Lung (tissue), 11 donors: ENCODE measurements at regions not wholly inside any gene's neighbourhood (a gene's known extent, or its start where the extent isn't known, plus 50 kb on each side); places are given as distances from the start of the nearest gene placed in this dataset.

ENCODE experiments used
- ATAC-seq: fragments of 200-7000 bp; cut with Tn5 transposase; one replicate; pipeline ENCODE4 v1.9.1; 2020; ENCODE audit warnings: moderate number of reproducible peaks; ENCODE audit not compliant: insufficient read depth, low FRiP score
- DNase-seq, 3 donors: peaks; one replicate each; pipeline ENCODE4 v3.0.0-alpha.2; 2013 to 2017
- H3K27ac ChIP-seq, 2 donors: one replicate each; pipeline ENCODE4 v1.5.1; 2013; ENCODE audit warnings: mild to moderate bottlenecking in 2 of 2, moderate library complexity in 2 of 2, control low read depth in 1 of 2, inconsistent platforms in 1 of 2, low read depth in 1 of 2, low read length in 1 of 2
- H3K27me3 ChIP-seq, 3 donors: one replicate each; pipeline ENCODE4 v1.5.1; 2013; ENCODE audit warnings: low read length in 2 of 3; ENCODE audit not compliant: control insufficient read depth in 3 of 3, insufficient read depth in 3 of 3
- H3K36me3 ChIP-seq, 4 donors: one replicate each; pipeline ENCODE4 v1.5.1; 2013; ENCODE audit warnings: low read length in 4 of 4, mild to moderate bottlenecking in 1 of 4, moderate library complexity in 1 of 4; ENCODE audit not compliant: control insufficient read depth in 4 of 4, insufficient read depth in 4 of 4
- H3K4me1 ChIP-seq, 5 donors: one replicate each; pipeline ENCODE4 v1.5.1; 2013; ENCODE audit warnings: low read length in 5 of 5, mild to moderate bottlenecking in 2 of 5, moderate library complexity in 1 of 5; ENCODE audit not compliant: control insufficient read depth in 5 of 5, insufficient read depth in 5 of 5
- H3K4me3 ChIP-seq: one replicate; pipeline ENCODE4 v1.5.1; 2013; ENCODE audit warnings: mild to moderate bottlenecking, control low read depth, moderate library complexity
- H3K9ac ChIP-seq, 2 donors: one replicate each; pipeline ENCODE4 v1.5.1; 2013; ENCODE audit warnings: low read length in 2 of 2, control low read depth in 1 of 2; ENCODE audit not compliant: insufficient read depth in 1 of 2
- H3K9me3 ChIP-seq, 4 donors: one replicate each; pipeline ENCODE4 v1.5.1; 2013; ENCODE audit warnings: low read length in 3 of 4, mild to moderate bottlenecking in 1 of 4, moderate library complexity in 1 of 4; ENCODE audit not compliant: control insufficient read depth in 4 of 4, insufficient read depth in 3 of 4
- CTCF ChIP-seq: IDR thresholded peaks from 2 replicates; pipeline ENCODE4 v1.5.1; 2012; ENCODE audit warnings: mild to moderate bottlenecking; ENCODE audit errors: control extremely low read depth, extremely low read depth
- WGBS, 2 donors: extraction: QIAGEN DNeasy Blood & Tissue Kit; methylation state at CpG; one replicate each; pipeline ENCODE4 v1.1.7; 2013; 5-methylcytosine and 5-hydroxymethylcytosine counted together
- donor health status: control.
- donor health status: control.
- donor health status: Bipolar disorder and iron deficiency.
- donor health status: healthy.
- donor health status: DM: yes; HTN: yes; CAD: no.

- no peak for DNase-seq
- H3K27ac ChIP-seq, result no peak overlapping the region
- H3K4me3 ChIP-seq, result no peak overlapping the region
- no peak overlapping the region for H3K9ac ChIP-seq
- H3K9me3 ChIP-seq, result peaks cover 0 to 2% (median 0%) of the 10 kb centered on the region in 4 donors
- TF ChIP-seq CTCF, result no peak
- H3K4me1 ChIP-seq, result peaks cover 0 to 6% (median 0%) of the 10 kb centered on the region in 5 donors
- 60 to 70% methylated on average over 6 of the region's 6 CpGs for WGBS, 2 donors
- no peak for ATAC-seq
- H3K27me3 ChIP-seq, result no peaks in the 10 kb centered on the region
- no peaks in the 10 kb centered on the region for H3K36me3 ChIP-seq
Observed at GRCh38 chr11:116415095-116415494, 357.7 kb downstream of the BUD13 start.

GRCh38 chr11:116414357-116414880, 358.4 kb downstream of the BUD13 start:
- no peak for TF ChIP-seq CTCF
- Histone ChIP-seq H3K4me3 (no peak overlapping the region), H3K9me3 (peaks cover 0 to 2% (median 0%) of the 10 kb centered on the region in 4 donors), H3K9ac (no peak overlapping the region), H3K27ac (no peak overlapping the region), H3K4me1 (peaks cover 0 to 6% (median 0%) of the 10 kb centered on the region in 5 donors), H3K36me3 (no peaks in the 10 kb centered on the region), H3K27me3 (no peaks in the 10 kb centered on the region)
- WGBS, 2 donors, result 72 to 77% methylated on average over 9 of the region's 9 CpGs
- ATAC-seq (no peak), DNase-seq (no peak)

GRCh38 chr11:116413301-116414242, 359.2 kb downstream of the BUD13 start:
- H3K27ac ChIP-seq, result no peak overlapping the region
- H3K4me3 ChIP-seq, result no peak overlapping the region
- peak in 1 of 3 donors; percentile 49 for DNase-seq
- peaks cover 0 to 2% (median 0%) of the 10 kb centered on the region in 4 donors for H3K9me3 ChIP-seq
- H3K27me3 ChIP-seq, result no peaks in the 10 kb centered on the region
- no peaks in the 10 kb centered on the region for H3K36me3 ChIP-seq
- H3K4me1 ChIP-seq, result peaks cover 0 to 6% (median 0%) of the 10 kb centered on the region in 5 donors
- 84 to 90% methylated on average over 2 of the region's 2 CpGs for WGBS, 2 donors
- no peak for TF ChIP-seq CTCF
- no peak for ATAC-seq
- no peak overlapping the region for H3K9ac ChIP-seq
